ENCODE measurements at regions not wholly inside any gene's neighbourhood (a gene's known extent, or its start where the extent isn't known, plus 50 kb on each side); places are given as distances from the start of the nearest gene placed in this dataset.
A peak's percentile ranks its signal among the peaks of the same experiment; 100 is the strongest.
"Not testable (repeated sequence)": the region's sequence is repeated elsewhere in the genome, so short reads cannot be mapped to it uniquely, and the experiment has no call there.

- peak; percentile 33 to 79 (median 42) for DNase-seq
Measured at GRCh38 chr3:157920822-157921700, 185.2 kb downstream of the SHOX2 start.

- no peak for DNase-seq
Measured at GRCh38 chr3:157919319-157919887, 186.8 kb downstream of the SHOX2 start.

- no peak for DNase-seq
Measured at GRCh38 chr3:157918402-157918801, 187.8 kb downstream of the SHOX2 start.

GRCh38 chr3:157916672-157917071 is 189.5 kb downstream of the SHOX2 start:
- no peak for DNase-seq

- DNase-seq = no peak
Measured at GRCh38 chr3:157914882-157915281, 191.3 kb downstream of the SHOX2 start.

- DNase-seq = peak in 1 of 3 donors; percentile 13
Measured at GRCh38 chr3:157913741-157914150, 192.5 kb downstream of the SHOX2 start.

GRCh38 chr3:157912514-157913451 is 193.4 kb downstream of the SHOX2 start:
- DNase-seq = no peak

- DNase-seq = no peak
Measured at GRCh38 chr3:157906627-157907026, 199.6 kb downstream of the SHOX2 start.

- DNase-seq = no peak
Measured at GRCh38 chr3:157905885-157906284, 200.3 kb downstream of the SHOX2 start.

GRCh38 chr3:157902680-157903079 is 203.5 kb downstream of the SHOX2 start:
- DNase-seq = not testable (repeated sequence)

- no peak for DNase-seq
Measured at GRCh38 chr3:157888040-157888439, 218.2 kb downstream of the SHOX2 start.

- DNase-seq = no peak
Measured at GRCh38 chr3:157876556-157876955, 229.7 kb downstream of the SHOX2 start.

- no peak for DNase-seq
Measured at GRCh38 chr3:157872902-157873301, 233.3 kb downstream of the SHOX2 start.

GRCh38 chr3:157871838-157872460 is 234.3 kb downstream of the SHOX2 start:
- DNase-seq = no peak

GRCh38 chr3:157871248-157871647 is 235.0 kb downstream of the SHOX2 start:
- no peak for DNase-seq

- DNase-seq = peak; percentile 63 to 91 (median 80)
Measured at GRCh38 chr3:157868946-157869345, 237.3 kb downstream of the SHOX2 start.

- DNase-seq = peak; percentile 83 to 93 (median 89)
Measured at GRCh38 chr3:157868196-157868595, 238.0 kb downstream of the SHOX2 start.

- peak in 1 of 3 donors; percentile 20 for DNase-seq
Measured at GRCh38 chr3:157865352-157866000, 240.7 kb downstream of the SHOX2 start.

GRCh38 chr3:157861076-157861765 is 245.0 kb downstream of the SHOX2 start:
- no peak for DNase-seq

GRCh38 chr3:157859541-157859940 is 246.7 kb downstream of the SHOX2 start:
- no peak for DNase-seq

All from muscle of back (tissue), 3 donors.